ENCODE measurements at regions not wholly inside any gene's neighbourhood (a gene's known extent, or its start where the extent isn't known, plus 50 kb on each side); places are given as distances from the start of the nearest gene placed in this dataset.

GRCh38 chr10:29932991-29933390, 126.4 kb downstream of the JCAD start:
- peaks cover 0 to 2% of the 10 kb centered on the region in 2 experiments for H3K27me3 ChIP-seq (ENCODE audit: control insufficient read depth in 2 of 2, insufficient read depth in 2 of 2, low read length in 2 of 2)
- H4K20me1 ChIP-seq (replicated peaks; ENCODE audit: control insufficient read depth, extremely low read depth, insufficient read depth, low read length): no peaks in the 10 kb centered on the region
- H3K36me3 ChIP-seq (ENCODE audit: control insufficient read depth in 2 of 2, extremely low read depth in 1 of 2, insufficient read depth in 2 of 2, low read length in 2 of 2): no peaks in the 10 kb centered on the region
- no peaks in the 10 kb centered on the region for H3K79me2 ChIP-seq (ENCODE audit: control insufficient read depth, insufficient read depth, low read length)
- BruUV-seq (replicated peaks): no TSS peak
- no peak for FAIRE-seq
- CTCF ChIA-PET: no interaction called here
- no peaks in the 10 kb centered on the region for H3K9me3 ChIP-seq (replicated peaks; ENCODE audit: control insufficient read depth, insufficient read depth, low read length)
- intact Hi-C loops (cut with micrococcal nuclease) (no loop called here), dilution Hi-C loops (cut with MboI; ENCODE audit: extremely low pct_ligation_motif_present, low sequenced_read_pairs) (no loop called here)
- no peaks in the 10 kb centered on the region for H3K9me1 ChIP-seq (replicated peaks; ENCODE audit: control insufficient read depth, extremely low read depth, insufficient read depth, low read length)
- no peak for DNase-seq (ENCODE audit: low read depth, low spot score)
- TF ChIP-seq CTCF (IDR thresholded peaks at IDR 0.05; ENCODE audit: extremely low read depth in 1 of 2, insufficient read depth in 1 of 2, low read depth in 1 of 2, low read length in 2 of 2): no peak
- TF ChIP-seq MYC (IDR thresholded peaks at IDR 0.05; ENCODE audit: low read depth, low read length): no peak
- TF ChIP-seq POLR2AphosphoS5 (IDR thresholded peaks at IDR 0.05; ENCODE audit: insufficient read depth, low read depth, low read length): no peak
- no peak for TF ChIP-seq JUN (IDR thresholded peaks at IDR 0.05; ENCODE audit: borderline replicate concordance, insufficient read depth, insufficient read length, low read depth)
- no peak for TF ChIP-seq MAX (IDR thresholded peaks at IDR 0.05; ENCODE audit: insufficient read depth, insufficient read length)
- TF ChIP-seq GATA2 (IDR thresholded peaks at IDR 0.05; ENCODE audit: insufficient read depth, insufficient read length, low read depth, low read length): no peak
- TF ChIP-seq FOS (IDR thresholded peaks at IDR 0.05; ENCODE audit: borderline replicate concordance, insufficient read depth, low read length): no peak
- TF ChIP-seq POLR2A (IDR thresholded peaks at IDR 0.05; ENCODE audit: low read depth, low read length): no peak
- TF ChIP-seq EZH2 (IDR thresholded peaks at IDR 0.05; ENCODE audit: borderline replicate concordance, low read depth, low read length, severe bottlenecking): no peak
- H3K4me3 ChIP-seq (replicated peaks in 1 of 3; ENCODE audit: insufficient read depth in 1 of 3, low read depth in 1 of 3, low read length in 3 of 3): no peak overlapping the region
- no peak overlapping the region for H2AFZ ChIP-seq (ENCODE audit: low read depth, low read length)
- no peak overlapping the region for H3K4me2 ChIP-seq (ENCODE audit: insufficient read depth, low read length)
- H3K9ac ChIP-seq (replicated peaks; ENCODE audit: extremely low read depth, insufficient read depth, low read length): no peak overlapping the region
- no peaks in the 10 kb centered on the region for H3K4me1 ChIP-seq (ENCODE audit: control insufficient read depth, extremely low read depth, insufficient read depth, low read length)
- POLR2A ChIA-PET: no interaction called here
- no peak overlapping the region for H3K27ac ChIP-seq (ENCODE audit: insufficient read depth, low read depth, low read length)

Data from endothelial cell of umbilical vein (primary cell).